Mucosa of rectum (tissue), 2 donors: ENCODE measurements at regions not wholly inside any gene's neighbourhood (a gene's known extent, or its start where the extent isn't known, plus 50 kb on each side); places are given as distances from the start of the nearest gene placed in this dataset.

ENCODE experiments used
- H3K27ac ChIP-seq, 2 donors: one replicate each; pipeline ENCODE4 v1.7.0; 2013; ENCODE audit warnings: inconsistent platforms in 2 of 2, low read depth in 2 of 2, low read length in 2 of 2
- H3K27me3 ChIP-seq, 2 donors: one replicate each; pipeline ENCODE4 v1.7.0; 2013; ENCODE audit warnings: low read length in 2 of 2; ENCODE audit not compliant: control insufficient read depth in 2 of 2, insufficient read depth in 2 of 2
- H3K36me3 ChIP-seq, 2 donors: one replicate each; pipeline ENCODE4 v1.7.0; 2013; ENCODE audit warnings: low read length in 2 of 2; ENCODE audit not compliant: control insufficient read depth in 2 of 2, insufficient read depth in 2 of 2
- H3K4me1 ChIP-seq, 2 donors: one replicate each; pipeline ENCODE4 v1.7.0; 2013; ENCODE audit warnings: low read length in 2 of 2, mild to moderate bottlenecking in 1 of 2; ENCODE audit not compliant: control insufficient read depth in 2 of 2, insufficient read depth in 2 of 2
- H3K4me3 ChIP-seq, 2 donors: one replicate each; pipeline ENCODE4 v1.7.0; 2013; ENCODE audit warnings: low read length in 2 of 2
- H3K9ac ChIP-seq, 2 donors: one replicate each; pipeline ENCODE4 v1.7.0; 2013; ENCODE audit warnings: low read length in 2 of 2, low read depth in 1 of 2, mild to moderate bottlenecking in 1 of 2
- H3K9me3 ChIP-seq, 2 donors: one replicate each; pipeline ENCODE4 v1.7.0; 2013; ENCODE audit warnings: low read length in 2 of 2; ENCODE audit not compliant: control insufficient read depth in 2 of 2
- donor health status: healthy.
- donor health status: Normal muscosa, but diverticular disease.

- Histone ChIP-seq H3K36me3 (no peaks in the 10 kb centered on the region), H3K9ac (no peak overlapping the region), H3K27me3 (no peaks in the 10 kb centered on the region), H3K4me3 (no peak overlapping the region), H3K27ac (no peak overlapping the region), H3K9me3 (no peaks in the 10 kb centered on the region), H3K4me1 (peaks cover 6 to 15% of the 10 kb centered on the region in 2 donors)
These were observed 185.0 kb upstream of the ELL2 start for GRCh38 chr5:96146675-96147074.

DNA sequence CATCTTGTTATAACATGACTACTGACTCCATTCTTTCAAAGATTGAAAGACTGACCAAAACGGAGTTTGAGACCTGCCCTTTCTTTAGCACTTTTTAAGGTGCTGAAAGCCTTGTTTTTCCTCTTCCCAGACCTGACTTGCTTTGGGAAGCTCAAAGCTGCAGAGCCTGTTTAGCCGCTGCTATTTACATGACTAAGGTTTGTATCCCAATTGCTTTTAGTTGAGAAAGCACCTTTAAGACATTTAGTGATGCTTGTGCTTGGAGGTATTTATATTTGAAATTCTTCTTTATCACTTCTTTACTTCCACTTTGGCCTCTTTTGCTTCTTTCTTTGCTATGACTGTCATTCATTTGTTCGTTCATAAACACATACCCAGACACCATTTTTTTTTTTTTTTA, 182.6 kb upstream of the ELL2 start:
- H3K9me3 ChIP-seq, result no peaks in the 10 kb centered on the region
- peaks cover 6 to 18% of the 10 kb centered on the region in 2 donors for H3K4me1 ChIP-seq
- no peak overlapping the region for H3K9ac ChIP-seq
- H3K27me3 ChIP-seq, result no peaks in the 10 kb centered on the region
- H3K27ac ChIP-seq, result no peak overlapping the region
- no peaks in the 10 kb centered on the region for H3K36me3 ChIP-seq
- H3K4me3 ChIP-seq, result no peak overlapping the region

DNA sequence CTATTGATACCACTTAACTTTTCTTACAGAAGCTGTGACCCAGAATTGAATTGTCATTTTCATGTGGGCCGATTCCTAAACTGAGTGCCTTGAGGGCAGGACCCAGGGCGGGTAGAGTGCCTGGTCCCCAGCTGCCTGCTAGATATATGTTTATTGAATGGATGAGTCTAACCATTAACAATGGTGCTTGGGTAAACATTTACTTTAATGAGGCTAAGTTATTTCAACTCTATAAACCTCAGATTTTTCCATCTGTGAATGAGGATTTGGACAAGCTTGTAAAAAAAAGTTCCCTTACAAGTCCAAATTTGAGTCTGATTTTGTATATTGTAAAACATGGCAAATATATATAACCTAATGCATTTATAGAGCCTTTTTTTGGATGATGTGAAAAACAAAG, 181.8 kb upstream of the ELL2 start:
- no peaks in the 10 kb centered on the region for H3K27me3 ChIP-seq
- H3K4me3 ChIP-seq, result no peak overlapping the region
- peaks cover 6 to 18% of the 10 kb centered on the region in 2 donors for H3K4me1 ChIP-seq
- H3K9me3 ChIP-seq, result no peaks in the 10 kb centered on the region
- peak overlapping the region in 1 of 2 donors; percentile 30 for H3K27ac ChIP-seq
- no peak overlapping the region for H3K9ac ChIP-seq
- H3K36me3 ChIP-seq, result no peaks in the 10 kb centered on the region

DNA sequence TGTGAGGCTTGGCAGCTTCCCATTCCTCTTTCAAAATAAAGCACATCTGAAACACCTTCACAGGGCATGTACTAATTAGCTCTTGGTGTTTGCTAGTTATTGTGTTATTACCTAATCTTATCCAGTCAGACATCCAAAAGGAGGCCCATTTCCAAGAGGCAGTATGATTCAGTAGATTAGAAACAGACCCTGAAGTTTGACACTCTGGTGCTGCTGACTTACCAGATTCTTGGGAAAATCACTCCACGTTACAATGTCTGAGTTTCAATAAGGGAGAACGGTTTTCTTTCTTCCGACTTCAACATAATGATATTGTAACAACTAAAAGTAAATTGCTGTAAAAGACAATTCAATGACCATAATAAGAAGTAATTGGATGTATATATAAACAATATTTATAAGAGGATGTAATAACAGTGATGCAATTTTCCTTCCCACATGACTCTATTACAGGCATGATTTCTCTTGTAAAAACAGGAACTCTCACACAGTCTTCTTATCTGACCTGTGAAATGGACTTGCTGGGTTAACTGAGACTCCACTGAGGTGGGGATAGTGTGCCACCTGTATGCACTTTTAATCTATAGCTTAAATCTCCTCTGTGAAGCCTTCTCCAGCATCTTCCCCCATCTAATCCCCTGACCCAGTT, 181.3 kb upstream of the ELL2 start:
- Histone ChIP-seq H3K4me1 (peaks cover 6 to 18% of the 10 kb centered on the region in 2 donors), H3K9ac (no peak overlapping the region), H3K9me3 (no peaks in the 10 kb centered on the region)

DNA sequence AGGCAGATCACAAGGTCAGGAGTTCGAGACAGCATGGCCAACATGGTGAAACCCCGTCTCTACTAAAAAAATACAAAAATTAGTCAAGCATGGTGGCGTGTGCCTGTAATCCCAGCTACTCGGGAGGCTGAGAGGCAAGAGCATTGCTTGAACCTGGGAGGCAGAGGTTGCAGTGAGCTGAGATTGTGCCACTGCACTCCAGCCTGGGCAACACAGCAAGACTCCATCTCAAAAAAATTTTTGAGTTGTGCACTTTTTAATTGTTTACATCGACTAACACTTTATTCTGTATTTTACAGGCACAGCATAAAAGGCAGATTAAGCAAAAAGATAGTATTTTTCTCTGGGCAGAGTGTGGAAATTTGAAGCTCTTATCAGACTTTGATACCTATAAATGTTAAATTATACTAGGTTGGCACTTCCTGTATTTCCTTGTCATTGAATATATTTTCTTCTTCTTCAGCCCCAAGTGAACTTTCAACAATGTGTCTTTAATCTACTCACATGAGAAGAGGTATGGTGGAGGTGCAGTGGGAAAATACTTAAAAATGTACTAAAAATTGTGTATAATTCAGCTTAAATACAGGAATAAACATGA, 180.6 kb upstream of the ELL2 start:
- H3K4me1 ChIP-seq, result peaks cover 6 to 18% of the 10 kb centered on the region in 2 donors
- H3K9ac ChIP-seq, result no peak overlapping the region
- H3K36me3 ChIP-seq, result no peaks in the 10 kb centered on the region
- peak overlapping the region in 1 of 2 donors; percentile 72 for H3K27ac ChIP-seq
- no peaks in the 10 kb centered on the region for H3K27me3 ChIP-seq
- no peak overlapping the region for H3K4me3 ChIP-seq
- H3K9me3 ChIP-seq, result no peaks in the 10 kb centered on the region

More for the DNA sequence above, 181.3 kb upstream of the ELL2 start:
- H3K27ac ChIP-seq, result peak overlapping the region in 1 of 2 donors; percentile 72
- no peak overlapping the region for H3K4me3 ChIP-seq
- H3K36me3 ChIP-seq, result no peaks in the 10 kb centered on the region
- H3K27me3 ChIP-seq, result no peaks in the 10 kb centered on the region

GRCh38 chr5:96141749-96142148, 180.1 kb upstream of the ELL2 start:
- Histone ChIP-seq H3K4me1 (peaks cover 6 to 18% of the 10 kb centered on the region in 2 donors), H3K36me3 (no peaks in the 10 kb centered on the region), H3K4me3 (no peak overlapping the region), H3K9me3 (no peaks in the 10 kb centered on the region), H3K27ac (no peak overlapping the region), H3K27me3 (no peaks in the 10 kb centered on the region), H3K9ac (no peak overlapping the region)

GRCh38 chr5:96140496-96140895, 178.8 kb upstream of the ELL2 start:
- no peaks in the 10 kb centered on the region for H3K9me3 ChIP-seq
- no peak overlapping the region for H3K27ac ChIP-seq
- H3K9ac ChIP-seq, result no peak overlapping the region
- H3K4me3 ChIP-seq, result no peak overlapping the region
- no peaks in the 10 kb centered on the region for H3K36me3 ChIP-seq
- peaks cover 6 to 18% of the 10 kb centered on the region in 2 donors for H3K4me1 ChIP-seq
- H3K27me3 ChIP-seq, result no peaks in the 10 kb centered on the region

GRCh38 chr5:96140084-96140483, 178.4 kb upstream of the ELL2 start:
- no peaks in the 10 kb centered on the region for H3K27me3 ChIP-seq
- no peak overlapping the region for H3K4me3 ChIP-seq
- peaks cover 6 to 18% of the 10 kb centered on the region in 2 donors for H3K4me1 ChIP-seq
- no peak overlapping the region for H3K27ac ChIP-seq
- H3K9ac ChIP-seq, result no peak overlapping the region
- no peaks in the 10 kb centered on the region for H3K9me3 ChIP-seq
- no peaks in the 10 kb centered on the region for H3K36me3 ChIP-seq

DNA sequence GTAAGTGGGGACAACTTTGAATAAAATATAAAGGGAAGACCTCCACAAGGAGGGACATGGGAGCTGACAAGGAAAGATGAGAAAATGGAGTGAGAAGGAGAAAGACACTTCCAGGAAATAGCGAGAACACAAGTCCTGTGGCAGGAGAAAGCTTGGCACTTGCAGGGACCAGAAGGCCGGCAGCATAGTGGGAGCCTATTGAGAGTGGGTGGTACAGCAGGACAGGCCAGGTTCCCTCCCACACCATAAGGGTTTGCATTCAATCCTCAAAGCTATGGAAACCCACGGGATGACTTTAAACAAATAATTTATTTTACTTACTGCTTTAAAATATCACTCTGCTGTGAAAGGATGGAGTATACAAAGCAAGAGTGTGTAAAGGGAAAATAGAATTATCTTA, 173.2 kb upstream of the ELL2 start:
- no peaks in the 10 kb centered on the region for H3K27me3 ChIP-seq
- H3K27ac ChIP-seq, result no peak overlapping the region
- H3K36me3 ChIP-seq, result no peaks in the 10 kb centered on the region
- H3K9me3 ChIP-seq, result no peaks in the 10 kb centered on the region
- no peaks in the 10 kb centered on the region for H3K4me1 ChIP-seq
- H3K4me3 ChIP-seq, result no peak overlapping the region
- no peak overlapping the region for H3K9ac ChIP-seq

- H3K27me3 ChIP-seq, result no peaks in the 10 kb centered on the region
- no peaks in the 10 kb centered on the region for H3K4me1 ChIP-seq
- H3K27ac ChIP-seq, result no peak overlapping the region
- H3K4me3 ChIP-seq, result no peak overlapping the region
- no peaks in the 10 kb centered on the region for H3K9me3 ChIP-seq
- H3K9ac ChIP-seq, result no peak overlapping the region
- no peaks in the 10 kb centered on the region for H3K36me3 ChIP-seq
These were observed 171.9 kb upstream of the ELL2 start for GRCh38 chr5:96133341-96134079.
